ENCODE measurements at regions not wholly inside any gene's neighbourhood (a gene's known extent, or its start where the extent isn't known, plus 50 kb on each side); places are given as distances from the start of the nearest gene placed in this dataset.

GRCh38 chr2:195548198-195548940 lies 108.7 kb upstream of the SLC39A10 start (continued):
- TF ChIP-seq CHD7 (IDR thresholded peaks at IDR 0.05; ENCODE audit: insufficient replicate concordance, low read length) (no peak), CEBPB (IDR thresholded peaks at IDR 0.05; ENCODE audit: low read depth, low read length) (no peak), POLR2AphosphoS5 (IDR thresholded peaks at IDR 0.05; ENCODE audit: low read depth, low read length) (no peak), TAF7 (optimal IDR thresholded peaks at IDR 0.05; ENCODE audit: borderline replicate concordance, low read depth, low read length) (no peak), CREB1 (IDR thresholded peaks at IDR 0.05) (no peak)
